AG20443 (cell line): ENCODE measurements at regions not wholly inside any gene's neighbourhood (a gene's known extent, or its start where the extent isn't known, plus 50 kb on each side); places are given as distances from the start of the nearest gene placed in this dataset.
A peak's percentile ranks its signal among the peaks of the same experiment; 100 is the strongest.

Experiments used
- DNase-seq: peaks from one replicate; pipeline ENCODE4 v3.0.0; 2012; ENCODE audit warnings: low spot score, mixed read lengths

DNA sequence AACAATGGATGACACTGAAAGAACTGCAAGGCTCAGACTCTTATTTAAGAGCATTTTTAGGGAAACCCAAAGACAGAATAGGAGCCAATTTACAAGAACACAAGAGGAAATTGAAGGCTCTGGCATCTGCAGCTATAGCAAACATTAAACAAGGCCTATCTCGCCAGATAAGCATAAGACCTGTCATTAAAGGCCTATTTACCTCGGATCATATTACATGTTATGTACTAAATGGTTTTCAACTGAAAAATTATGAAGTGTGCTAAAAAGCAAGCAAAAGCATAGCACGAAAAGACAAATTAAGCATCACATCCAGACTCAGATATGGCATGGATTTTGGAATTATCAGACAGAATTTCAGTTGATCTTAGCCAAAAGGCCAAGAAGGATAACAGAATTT is 617.1 kb downstream of the SQOR start:
- DNase-seq: no peak

DNA sequence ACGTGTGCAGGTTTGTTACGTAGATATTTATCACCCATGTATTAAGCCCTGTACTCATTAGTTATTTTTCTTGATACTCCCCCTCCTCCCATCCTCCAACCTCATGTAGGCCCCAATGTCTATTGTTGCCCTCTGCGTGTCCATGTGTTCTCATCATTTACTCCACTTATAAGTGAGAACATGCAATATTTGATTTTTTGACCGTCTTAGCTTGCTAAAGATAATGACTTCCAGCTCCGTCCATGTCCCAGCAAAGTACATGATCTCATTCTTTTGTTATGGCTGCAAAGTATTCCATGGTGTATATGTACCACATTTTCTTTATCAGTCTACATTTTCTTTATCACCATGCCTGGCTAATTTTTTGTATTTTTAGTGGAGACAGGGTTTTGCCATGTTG is 623.2 kb downstream of the SQOR start:
- no peak for DNase-seq

DNA sequence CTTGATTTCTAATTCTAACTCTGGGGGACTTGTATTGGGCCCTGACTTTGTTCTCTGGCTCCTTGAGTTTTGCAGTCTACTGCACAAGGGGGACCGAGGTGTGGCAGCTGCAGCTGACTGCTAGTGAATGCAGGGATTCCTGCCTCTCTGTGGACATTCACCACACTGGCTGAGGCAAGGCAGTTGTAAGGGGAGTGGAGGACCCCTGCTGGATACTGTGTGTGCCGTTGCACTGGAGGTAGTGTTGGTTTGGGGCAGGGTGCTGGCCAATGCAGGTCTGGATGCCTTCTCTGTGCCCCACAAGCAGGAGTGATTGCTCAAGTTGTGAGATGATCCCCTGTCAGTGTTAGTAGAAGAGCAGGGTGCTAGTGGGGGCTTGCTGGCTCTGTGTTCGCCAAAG is 626.1 kb downstream of the SQOR start:
- no peak for DNase-seq

DNA sequence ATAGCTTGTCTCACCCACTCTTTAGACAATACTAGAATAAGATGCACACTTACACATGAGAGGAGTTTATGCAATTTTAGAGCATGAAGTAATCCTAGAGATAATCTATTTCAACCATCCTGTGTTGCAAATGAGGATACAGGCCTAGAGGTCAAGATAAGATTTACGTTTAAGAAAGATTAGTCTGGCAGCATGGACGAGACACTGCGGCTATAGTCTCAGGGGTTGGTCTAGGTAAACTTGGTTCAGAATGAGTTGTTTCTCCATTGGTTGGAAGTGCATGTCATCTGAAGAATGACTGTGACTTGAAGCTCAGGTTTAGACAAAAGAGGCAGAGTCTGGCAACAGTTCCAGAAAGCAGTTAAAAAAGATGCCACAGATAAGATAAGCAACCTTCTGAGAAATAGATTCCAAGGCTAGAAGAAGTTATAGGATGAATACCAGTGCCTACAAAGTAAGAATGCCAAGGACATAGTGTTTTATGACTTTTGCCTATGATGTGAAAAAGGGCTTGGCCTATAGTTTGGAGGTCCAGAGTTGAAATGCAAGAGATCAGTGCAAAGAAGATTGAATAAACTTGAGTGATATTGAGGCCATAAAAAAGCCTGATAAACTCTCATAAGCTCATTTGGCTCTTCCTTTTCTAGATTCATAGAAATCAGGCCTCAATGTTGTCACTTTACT is 631.0 kb downstream of the SQOR start:
- DNase-seq: no peak

DNA sequence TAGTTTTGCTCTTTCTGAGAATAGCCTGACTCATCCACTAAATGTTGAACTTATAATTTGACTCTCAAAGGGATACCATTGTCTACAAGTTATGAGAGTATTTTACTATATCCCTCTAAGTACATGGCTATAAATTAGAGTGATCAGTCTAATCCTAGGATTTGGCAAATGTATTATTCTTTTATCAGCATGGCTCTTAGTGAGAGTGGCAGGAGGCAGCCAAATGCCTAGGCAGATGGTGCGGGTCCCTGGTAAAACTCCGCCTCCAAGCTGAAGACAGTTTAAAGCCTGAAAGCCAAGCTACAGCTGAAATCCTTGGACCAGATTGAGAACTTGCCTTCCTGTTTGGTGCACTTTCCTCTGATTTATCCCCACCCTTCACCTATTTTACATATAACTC is 631.8 kb downstream of the SQOR start:
- no peak for DNase-seq

DNA sequence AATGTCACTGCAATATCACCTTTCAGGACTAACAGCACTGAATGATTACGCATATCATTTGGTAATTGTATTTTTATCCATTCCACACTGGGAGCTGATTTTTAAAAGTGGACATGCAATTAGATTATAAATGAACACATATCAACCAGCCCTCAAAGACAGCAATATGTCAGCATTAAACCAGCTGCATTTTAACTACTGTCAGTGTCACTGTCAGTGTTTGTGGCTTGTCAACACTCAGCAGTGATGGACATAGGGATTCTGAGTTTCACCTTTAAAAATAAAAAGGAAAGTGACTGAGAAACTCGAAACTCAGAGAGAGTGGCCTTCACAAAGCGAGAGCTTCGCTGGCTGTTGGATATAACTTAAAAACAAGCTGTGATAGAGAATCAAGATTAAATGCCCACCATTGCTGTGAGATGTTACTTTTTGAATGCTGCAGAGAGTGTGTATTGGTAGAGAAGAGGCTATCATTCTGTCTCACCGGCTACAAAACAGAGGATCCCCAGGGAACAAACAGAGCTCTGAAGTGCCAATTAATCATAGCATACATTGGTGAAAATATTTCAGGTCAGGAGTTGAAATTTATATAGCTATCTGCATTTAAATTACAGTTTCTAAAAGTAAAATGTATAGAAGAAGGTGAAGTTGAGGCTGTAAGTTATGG is 635.8 kb downstream of the SQOR start:
- DNase-seq: no peak

DNA sequence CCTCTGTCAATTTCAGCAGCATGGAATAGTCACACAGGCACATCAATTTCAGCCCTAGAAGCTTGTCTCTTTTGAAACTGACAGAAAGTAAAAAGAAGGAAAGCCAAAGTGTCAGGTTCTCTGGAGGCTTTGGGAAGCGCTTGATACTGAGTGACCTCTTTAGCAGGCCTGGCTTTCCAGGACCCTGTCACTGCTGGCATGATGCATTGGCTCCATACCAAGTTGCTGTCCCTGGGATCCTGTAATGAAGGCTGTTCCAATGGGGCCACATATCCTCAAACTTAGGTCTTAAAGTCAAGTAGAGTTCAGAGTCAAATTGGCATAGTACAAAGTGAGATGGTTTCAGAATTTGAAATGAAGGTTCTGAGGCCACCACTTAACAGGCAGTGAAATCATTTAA is 640.9 kb downstream of the SQOR start:
- DNase-seq: no peak

DNA sequence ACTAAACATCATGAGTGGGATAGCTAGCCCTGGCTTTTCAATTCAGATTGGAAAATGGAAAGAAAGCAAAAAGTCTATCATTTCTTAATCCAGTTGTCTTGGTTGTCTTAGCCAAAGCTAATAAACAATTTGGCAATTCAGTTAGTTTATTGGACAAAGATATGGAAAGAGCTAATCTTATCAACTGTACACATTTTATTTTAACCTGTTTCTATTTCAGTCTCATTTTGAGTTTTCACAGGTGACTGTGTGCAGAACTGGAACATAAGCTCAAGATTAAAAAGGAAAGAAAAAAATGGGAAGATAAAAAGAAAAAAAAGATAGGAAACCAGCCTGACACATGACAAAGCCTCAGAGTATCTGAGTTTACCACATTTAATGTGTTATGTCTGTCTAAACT is 642.6 kb downstream of the SQOR start:
- no peak for DNase-seq

DNA sequence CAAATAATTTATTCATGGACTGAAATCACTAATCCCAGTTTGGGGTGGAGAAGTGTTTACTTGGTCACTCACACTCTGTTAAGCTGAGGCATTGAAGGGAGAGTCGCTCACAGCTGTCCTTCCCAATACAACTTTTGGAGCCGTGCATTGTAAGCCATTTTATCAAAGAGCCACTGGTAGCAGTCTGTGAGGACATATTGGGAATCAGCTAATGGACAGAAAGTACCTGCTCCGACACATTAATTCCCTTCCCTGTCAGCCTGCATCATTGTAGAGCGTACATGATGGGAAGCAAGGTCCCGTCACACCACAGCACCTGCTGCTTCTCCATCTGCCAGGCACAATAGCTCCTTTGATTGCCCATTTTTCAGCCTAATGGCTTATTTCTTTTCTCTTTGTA is 643.2 kb downstream of the SQOR start:
- no peak for DNase-seq

DNA sequence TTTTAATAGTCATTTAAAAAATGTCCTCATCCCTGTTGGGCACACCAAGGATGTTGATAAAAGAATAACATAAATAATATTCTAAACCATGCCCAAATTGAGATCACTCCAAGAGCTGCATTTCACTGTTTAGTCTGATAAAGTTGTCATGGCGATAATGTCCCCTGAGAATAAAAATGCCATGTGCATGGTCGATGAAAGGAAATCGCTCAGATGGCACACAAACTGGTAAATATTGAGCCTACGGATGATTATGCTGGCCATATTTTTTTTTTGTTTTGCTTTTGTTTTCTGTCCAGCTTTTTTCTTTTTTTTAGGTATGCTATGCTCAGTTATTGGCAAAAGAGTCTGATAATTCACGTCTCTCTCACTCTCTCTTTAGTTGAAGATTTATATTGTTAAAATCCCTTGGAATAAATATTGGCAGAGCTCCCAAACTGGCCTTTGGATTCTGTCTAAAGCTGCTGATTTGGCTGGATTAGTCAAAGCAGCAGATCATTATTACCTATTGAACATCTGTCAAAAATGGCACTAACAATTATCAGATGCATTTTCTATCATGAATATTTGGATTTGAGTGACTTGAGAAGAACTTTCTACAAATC is 643.8 kb downstream of the SQOR start:
- no peak for DNase-seq

DNA sequence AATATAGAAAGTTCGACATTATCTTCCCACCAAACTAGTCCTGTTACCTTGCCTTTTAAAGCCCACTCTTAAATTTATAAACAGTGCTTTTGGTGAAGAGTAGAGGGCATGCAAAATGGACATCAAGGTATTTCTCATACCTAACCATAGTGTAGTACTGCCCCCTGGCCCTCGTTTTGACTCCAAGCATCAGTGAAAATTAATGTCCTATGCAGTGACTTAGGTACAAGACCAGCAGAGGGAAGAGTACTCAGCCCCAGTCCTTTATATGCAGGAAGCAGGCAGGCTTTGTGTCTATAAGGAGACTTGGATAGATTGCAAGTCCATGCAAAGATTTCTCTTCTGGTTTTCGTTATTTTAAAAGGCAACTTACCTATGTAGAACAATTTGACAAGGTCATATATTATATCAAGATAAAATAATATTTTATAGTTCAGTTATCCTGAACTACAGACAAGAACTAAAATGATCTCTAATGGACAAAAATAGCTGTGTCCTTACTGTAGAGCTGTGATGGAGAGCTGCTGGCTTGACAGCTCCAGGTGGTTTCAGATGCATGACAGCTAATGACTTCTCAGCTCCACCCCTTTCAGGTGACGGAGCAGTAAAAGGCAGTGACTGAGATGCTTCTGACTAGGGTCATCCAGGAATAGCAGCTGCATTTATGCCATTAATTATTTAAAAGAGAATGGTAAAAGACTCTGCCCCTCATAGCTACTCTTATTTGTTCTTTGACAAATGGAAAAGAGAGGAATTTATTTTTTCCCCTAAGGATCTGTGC is 646.1 kb downstream of the SQOR start:
- no peak for DNase-seq

DNA sequence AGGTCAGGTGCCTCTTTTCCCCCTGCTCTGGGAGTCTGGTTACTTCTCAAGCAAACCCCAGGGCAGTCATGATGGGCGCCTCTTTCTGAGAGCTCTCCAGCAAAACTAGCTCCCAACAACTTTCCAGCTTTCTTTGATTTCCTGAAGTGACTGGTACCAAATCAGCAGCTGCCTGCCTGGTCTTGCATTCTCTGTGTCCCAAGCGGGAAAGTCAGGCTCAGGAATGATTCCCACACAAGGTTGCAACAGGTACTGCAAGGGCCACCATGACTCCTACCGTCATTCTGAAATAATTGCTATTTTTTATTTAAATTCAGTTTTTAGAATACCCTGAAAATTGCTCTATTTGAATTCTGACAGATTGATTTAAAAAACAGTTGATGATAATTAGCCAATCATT is 658.7 kb downstream of the SQOR start:
- no peak for DNase-seq

DNA sequence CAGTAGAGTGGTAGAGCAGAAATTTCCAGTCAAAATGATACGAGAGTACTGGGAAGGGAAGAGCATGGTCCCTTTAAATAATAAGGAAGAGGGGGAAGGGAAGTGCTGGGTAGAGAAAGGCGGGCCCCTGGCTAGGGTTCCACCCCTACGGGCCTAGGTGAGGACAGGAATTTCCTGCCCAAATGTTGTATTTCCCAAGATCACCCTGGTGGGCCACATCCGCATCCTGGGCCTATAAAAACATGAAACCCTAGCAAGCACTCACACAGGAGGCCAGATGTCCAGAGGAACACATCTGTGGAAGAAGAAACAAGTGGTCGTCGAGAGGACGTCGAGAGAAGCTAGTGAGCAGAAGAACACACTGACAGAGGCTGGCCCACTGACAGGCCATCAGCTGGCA is 661.2 kb downstream of the SQOR start:
- DNase-seq: no peak

DNA sequence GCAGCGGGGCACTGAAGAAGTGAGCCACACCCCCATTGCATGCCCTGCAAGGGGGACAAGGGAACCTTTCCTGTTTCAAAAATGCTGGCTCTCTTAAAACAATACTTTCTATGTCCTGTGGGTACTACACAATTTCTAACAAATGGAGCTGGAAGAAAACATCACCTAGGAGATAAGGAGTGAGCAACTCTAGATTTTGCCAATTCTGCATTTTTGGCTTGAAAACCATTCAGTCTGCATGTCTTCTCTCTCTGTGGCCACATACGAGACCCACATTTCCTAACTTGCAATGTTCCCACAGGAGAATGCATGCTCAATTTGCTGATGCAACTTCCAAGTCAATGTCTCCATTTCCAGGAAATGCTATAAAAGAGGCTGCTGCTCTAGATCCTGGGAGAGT is 662.0 kb downstream of the SQOR start:
- no peak for DNase-seq

DNA sequence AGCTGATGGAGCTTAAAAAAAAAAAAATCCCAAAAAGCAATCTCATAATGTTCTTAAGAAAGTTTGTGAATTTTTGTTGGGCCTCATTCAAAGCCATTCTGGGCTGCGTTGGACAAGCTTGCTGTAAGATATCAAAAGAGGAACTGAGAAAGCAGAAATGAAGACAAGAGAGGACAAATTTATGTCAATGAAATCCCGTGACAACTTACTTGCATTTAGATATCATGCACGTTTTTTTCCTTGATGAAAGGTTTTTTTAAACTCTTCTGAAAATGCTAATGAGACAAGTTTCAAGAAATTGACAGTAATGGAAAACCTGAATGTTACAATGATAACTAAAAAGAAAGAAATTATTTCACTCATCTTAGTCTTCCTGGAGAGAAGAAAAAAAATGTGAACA is 662.9 kb downstream of the SQOR start:
- DNase-seq: no peak

DNA sequence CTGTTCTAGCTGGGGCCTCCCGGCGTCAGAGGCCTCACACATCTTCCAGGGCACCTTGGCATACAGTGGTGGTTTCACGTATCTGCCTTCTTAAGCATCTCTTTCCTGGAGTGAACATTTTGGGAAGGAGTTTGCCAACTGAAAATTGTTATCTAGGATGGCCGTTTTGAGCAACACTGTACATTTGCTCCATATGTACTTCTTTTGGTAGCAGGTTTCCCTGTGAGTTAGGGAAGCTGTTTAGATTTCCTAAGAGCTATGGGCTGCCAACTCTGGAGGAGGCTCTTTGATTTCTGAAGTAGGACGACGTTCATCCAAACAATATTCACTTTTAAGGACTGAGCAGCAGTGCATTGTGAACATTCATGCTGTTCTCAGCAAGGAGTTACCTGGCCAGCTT is 665.9 kb downstream of the SQOR start:
- no peak for DNase-seq

DNA sequence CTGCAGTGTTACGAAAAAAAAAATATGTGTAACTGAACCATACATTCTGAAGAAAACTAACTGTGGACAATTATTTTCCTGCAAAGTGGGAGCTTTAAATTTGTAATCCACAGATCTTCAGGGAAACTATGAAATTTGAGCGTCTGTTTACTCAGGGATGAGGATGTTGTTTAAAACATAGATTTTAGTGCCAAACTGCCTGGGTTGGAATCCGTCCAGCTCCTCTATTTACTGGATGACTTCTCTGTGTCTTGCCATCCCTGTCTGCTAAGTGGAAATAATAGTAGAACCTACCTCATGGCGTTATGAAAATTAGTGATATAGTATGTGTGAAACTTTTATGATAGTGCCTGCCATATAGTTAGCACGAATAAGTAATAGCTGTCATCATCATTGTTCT is 666.5 kb downstream of the SQOR start:
- DNase-seq: no peak

DNA sequence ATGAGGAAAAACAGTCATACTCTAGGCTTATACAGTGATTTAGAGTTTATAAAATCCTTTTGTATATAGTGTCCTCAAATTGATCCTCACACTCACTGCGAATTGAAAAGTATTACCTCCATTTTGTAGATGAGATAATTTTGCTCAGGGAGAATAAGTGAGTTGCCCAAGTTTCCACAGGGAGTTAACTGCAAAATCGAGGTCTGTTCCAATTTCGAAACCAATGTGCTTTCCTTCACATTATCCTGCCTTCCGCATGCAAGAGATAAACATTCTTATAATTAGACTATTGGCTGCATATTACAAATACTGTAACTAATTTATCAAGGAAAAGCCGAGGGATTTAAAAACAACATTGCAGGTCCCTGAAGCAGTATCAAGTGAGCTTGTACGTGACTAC is 667.0 kb downstream of the SQOR start:
- DNase-seq: no peak

DNA sequence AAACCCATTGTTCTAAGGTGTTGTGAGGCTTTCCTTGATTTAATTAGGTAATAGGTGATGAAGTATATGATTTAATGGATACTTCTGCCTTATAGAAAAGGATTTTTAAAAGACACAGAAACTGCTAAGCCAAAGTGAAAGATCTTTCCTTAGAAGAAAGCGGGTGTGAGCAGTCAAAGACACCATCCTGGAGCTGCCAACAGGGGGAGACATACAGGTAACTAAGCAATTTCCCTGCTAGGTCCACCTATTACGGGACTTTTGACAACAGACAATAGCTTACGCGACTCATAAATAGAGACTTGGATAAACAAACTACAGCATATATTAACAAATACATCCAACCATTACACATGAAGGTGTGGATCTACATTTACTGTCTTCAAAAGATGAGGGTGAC is 669.5 kb downstream of the SQOR start:
- DNase-seq: no peak

DNA sequence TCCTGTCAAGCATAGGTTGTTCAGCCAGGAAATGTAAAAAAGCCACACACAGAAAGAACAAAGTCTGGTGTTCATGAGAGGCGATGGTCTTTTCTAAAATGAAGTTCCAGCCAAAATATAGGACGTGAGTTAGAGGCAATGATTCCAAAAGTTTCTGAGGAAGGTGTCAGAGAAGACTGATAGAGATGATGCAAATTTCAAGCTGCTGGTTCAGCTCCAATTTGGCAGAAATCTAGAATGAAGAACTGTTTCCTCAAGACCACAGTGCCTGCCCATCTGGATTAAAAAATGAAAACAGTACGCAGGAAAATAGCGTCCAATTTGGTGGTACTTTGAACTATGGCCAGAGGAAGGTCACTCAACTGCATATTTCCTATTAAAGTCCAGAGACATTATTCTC is 672.9 kb downstream of the SQOR start:
- no peak for DNase-seq

DNA sequence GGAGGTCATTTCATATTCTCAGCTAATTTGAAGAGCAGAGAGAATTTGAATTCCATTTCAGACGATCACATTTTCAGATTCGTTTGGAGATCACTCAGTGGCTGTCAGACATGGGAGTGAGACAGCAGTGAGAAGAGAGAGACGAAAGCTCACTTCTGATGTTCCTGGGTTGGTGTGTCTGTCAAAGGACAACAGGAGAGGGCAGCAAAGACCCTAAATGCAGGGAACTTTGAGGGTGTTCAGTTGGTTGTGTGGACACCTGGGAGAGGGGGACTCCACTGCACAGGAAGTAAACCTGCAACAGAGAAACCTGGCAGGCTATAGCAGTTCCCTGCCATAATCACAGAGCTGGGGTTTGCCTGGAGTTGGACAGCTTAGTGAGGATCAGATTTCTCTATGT is 675.1 kb downstream of the SQOR start:
- no peak for DNase-seq

DNA sequence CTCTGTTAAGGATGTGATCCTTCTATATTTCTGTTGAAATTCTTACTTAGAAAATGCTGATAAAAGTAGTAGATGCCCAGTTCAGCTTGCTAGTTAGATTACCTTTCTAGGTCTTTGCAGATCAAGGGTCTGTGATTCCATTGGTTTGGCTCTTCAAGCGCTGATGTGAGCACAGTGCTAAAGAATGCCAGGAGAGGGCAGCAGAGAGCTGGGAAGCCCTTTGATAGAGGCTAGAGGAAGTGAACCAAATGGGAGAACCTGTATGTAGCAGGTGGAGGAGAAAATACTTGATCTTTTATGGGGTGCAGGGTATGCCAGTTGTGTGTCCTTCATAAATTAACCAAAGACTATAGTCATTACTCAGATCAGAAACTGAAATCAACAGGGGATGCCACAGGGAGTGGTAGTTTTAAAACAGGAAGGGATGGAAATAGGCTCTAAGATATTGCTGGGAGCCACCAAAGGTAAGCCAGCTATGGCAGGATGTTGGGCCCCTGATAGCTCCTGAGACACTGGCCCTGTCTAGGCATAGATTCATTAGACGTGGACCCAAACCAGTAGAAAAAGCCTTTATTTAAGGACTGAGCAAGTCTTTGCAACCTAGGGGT is 677.4 kb downstream of the SQOR start:
- DNase-seq: peak; percentile 70

DNA sequence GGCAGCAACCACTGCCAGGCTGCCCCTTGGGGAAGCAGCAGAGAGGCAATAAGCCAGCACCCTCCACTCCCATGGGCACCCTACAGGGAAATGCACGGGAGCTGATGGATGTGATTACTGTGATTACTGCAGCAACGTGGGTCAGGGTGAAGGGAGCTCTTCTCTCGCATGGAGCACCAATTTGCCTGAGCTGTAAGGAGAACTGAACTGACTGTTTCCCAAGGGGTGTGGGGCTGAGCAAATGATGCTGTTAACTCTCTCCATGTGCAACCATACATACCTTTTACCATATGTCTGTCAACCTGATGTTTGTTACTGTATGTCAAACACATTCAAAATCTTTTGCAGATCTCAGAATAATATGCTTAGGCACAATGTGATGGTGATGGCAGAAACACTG is 680.6 kb downstream of the SQOR start:
- no peak for DNase-seq
